Progenitor cell of endocrine pancreas (in vitro differentiated cells): ENCODE measurements at regions not wholly inside any gene's neighbourhood (a gene's known extent, or its start where the extent isn't known, plus 50 kb on each side); places are given as distances from the start of the nearest gene placed in this dataset.

Source experiments
- DNase-seq: peaks from one replicate; pipeline ENCODE4 v3.0.0; 2021; ENCODE audit warnings: low spot score; ENCODE audit not compliant: unreplicated experiment
- H3K27ac Mint-ChIP-seq: 2 replicates; pipeline ENCODE4 v1.8.0; 2021; ENCODE audit warnings: mild to moderate bottlenecking, moderate library complexity, mixed read lengths
- H3K27me3 Mint-ChIP-seq: 2 replicates; pipeline ENCODE4 v1.8.0; 2021; ENCODE audit warnings: mixed read lengths
- H3K36me3 Mint-ChIP-seq: 2 replicates; pipeline ENCODE4 v1.8.0; 2022; ENCODE audit warnings: mixed read lengths; ENCODE audit not compliant: insufficient read depth
- H3K4me1 Mint-ChIP-seq: 2 replicates; pipeline ENCODE4 v1.8.0; 2021; ENCODE audit warnings: low read depth, mixed read lengths
- H3K4me3 Mint-ChIP-seq: 2 replicates; pipeline ENCODE4 v1.8.0; 2021; ENCODE audit warnings: low read depth, mild to moderate bottlenecking, moderate library complexity, mixed read lengths
- H3K9me3 Mint-ChIP-seq: 2 replicates; pipeline ENCODE4 v1.8.0; 2021; ENCODE audit warnings: low read depth, mixed read lengths
- CTCF ChIP-seq: fragments of 200-600 bp; sonication (generic); IDR thresholded peaks from one replicate; pipeline ENCODE4 v1.5.0; 2021; ENCODE audit warnings: antibody characterized with exemption, mild to moderate bottlenecking; ENCODE audit not compliant: unreplicated experiment

- no peak overlapping the region for H3K27ac Mint-ChIP-seq
- TF ChIP-seq CTCF = no peak
- H3K36me3 Mint-ChIP-seq = no peaks in the 10 kb centered on the region
- peaks cover 6% of the 10 kb centered on the region for H3K4me1 Mint-ChIP-seq
- H3K27me3 Mint-ChIP-seq = no peaks in the 10 kb centered on the region
- no peak overlapping the region for H3K4me3 Mint-ChIP-seq
- no peak for DNase-seq
- H3K9me3 Mint-ChIP-seq = no peaks in the 10 kb centered on the region
These were observed 107.7 kb downstream of the MTRR start for GRCh38 chr5:7976411-7977190.

- Mint-ChIP-seq H3K27me3 (no peaks in the 10 kb centered on the region), H3K9me3 (no peaks in the 10 kb centered on the region), H3K36me3 (no peaks in the 10 kb centered on the region)
These were observed 109.2 kb downstream of the MTRR start for GRCh38 chr5:7978114-7978513.

GRCh38 chr5:7978991-7979390 lies 110.0 kb downstream of the MTRR start:
- TF ChIP-seq CTCF = no peak
- Mint-ChIP-seq H3K36me3 (no peaks in the 10 kb centered on the region), H3K9me3 (no peaks in the 10 kb centered on the region), H3K27ac (no peak overlapping the region), H3K4me1 (peaks cover 6% of the 10 kb centered on the region), H3K4me3 (no peak overlapping the region), H3K27me3 (no peaks in the 10 kb centered on the region)
- DNase-seq = no peak

More at GRCh38 chr5:7978114-7978513, 109.2 kb downstream of the MTRR start:
- Mint-ChIP-seq H3K4me1 (peaks cover 6% of the 10 kb centered on the region), H3K27ac (no peak overlapping the region), H3K4me3 (no peak overlapping the region)
- no peak for TF ChIP-seq CTCF
- DNase-seq = no peak

- DNase-seq = no peak
- Mint-ChIP-seq H3K36me3 (no peaks in the 10 kb centered on the region), H3K27ac (no peak overlapping the region), H3K27me3 (no peaks in the 10 kb centered on the region), H3K4me3 (no peak overlapping the region), H3K9me3 (peaks cover 3% of the 10 kb centered on the region), H3K4me1 (peaks cover 4% of the 10 kb centered on the region)
- TF ChIP-seq CTCF = no peak
These were observed 111.9 kb downstream of the MTRR start for GRCh38 chr5:7980881-7981280.

GRCh38 chr5:7983433-7983832 lies 114.5 kb downstream of the MTRR start:
- no peak overlapping the region for H3K4me3 Mint-ChIP-seq
- H3K9me3 Mint-ChIP-seq = peaks cover 5% of the 10 kb centered on the region
- no peak overlapping the region for H3K27ac Mint-ChIP-seq
- no peaks in the 10 kb centered on the region for H3K36me3 Mint-ChIP-seq
- no peaks in the 10 kb centered on the region for H3K27me3 Mint-ChIP-seq
- no peak for DNase-seq
- TF ChIP-seq CTCF = no peak
- no peaks in the 10 kb centered on the region for H3K4me1 Mint-ChIP-seq
